ENCODE measurements at regions not wholly inside any gene's neighbourhood (a gene's known extent, or its start where the extent isn't known, plus 50 kb on each side); places are given as distances from the start of the nearest gene placed in this dataset.

DNA sequence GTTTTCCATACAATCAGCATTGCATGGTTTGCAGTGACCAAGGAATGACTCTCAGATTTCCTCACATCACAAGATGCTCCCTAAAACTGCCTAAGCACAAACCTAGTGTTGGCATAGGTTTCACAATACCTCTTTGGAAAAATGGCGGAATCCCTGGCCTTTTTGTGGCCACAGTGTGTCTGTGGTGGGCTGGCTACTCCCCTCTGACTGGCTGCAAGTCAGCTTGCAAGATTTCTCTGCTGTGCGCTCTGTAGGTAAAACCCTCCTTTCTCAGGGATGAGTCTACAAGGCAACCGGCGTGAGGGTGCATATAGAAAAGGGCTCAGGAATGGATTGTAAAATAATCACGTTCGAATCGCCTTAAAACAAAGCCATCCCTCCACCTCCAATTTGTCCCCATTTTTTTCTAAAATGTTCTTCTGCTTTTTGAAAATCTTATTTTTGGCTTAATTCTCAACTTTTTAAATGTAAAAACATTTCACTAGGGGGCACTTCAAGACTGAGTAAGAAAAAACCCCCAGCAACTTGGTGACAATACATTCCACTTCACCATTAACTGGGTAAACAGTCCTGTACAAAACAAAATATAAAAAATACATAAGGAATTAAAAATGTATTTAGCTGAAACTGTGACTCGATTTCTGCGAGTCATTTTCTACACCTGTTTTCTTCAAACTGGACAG is 235.6 kb downstream of the STIM2 start:
- Histone ChIP-seq H3K27me3 (ENCODE audit: control insufficient read depth, insufficient read depth, low read length) (peaks cover 2% of the 10 kb centered on the region), H3K4me3 (ENCODE audit: low read depth, low read length) (no peak overlapping the region), H3K36me3 (ENCODE audit: control insufficient read depth, insufficient read depth, low read length) (no peaks in the 10 kb centered on the region)
- TF ChIP-seq, protein P1, sequence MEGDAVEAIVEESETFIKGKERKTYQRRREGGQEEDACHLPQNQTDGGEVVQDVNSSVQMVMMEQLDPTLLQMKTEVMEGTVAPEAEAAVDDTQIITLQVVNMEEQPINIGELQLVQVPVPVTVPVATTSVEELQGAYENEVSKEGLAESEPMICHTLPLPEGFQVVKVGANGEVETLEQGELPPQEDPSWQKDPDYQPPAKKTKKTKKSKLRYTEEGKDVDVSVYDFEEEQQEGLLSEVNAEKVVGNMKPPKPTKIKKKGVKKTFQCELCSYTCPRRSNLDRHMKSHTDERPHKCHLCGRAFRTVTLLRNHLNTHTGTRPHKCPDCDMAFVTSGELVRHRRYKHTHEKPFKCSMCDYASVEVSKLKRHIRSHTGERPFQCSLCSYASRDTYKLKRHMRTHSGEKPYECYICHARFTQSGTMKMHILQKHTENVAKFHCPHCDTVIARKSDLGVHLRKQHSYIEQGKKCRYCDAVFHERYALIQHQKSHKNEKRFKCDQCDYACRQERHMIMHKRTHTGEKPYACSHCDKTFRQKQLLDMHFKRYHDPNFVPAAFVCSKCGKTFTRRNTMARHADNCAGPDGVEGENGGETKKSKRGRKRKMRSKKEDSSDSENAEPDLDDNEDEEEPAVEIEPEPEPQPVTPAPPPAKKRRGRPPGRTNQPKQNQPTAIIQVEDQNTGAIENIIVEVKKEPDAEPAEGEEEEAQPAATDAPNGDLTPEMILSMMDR (IDR thresholded peaks at IDR 0.05; ENCODE audit: insufficient read depth, low read length, poor library complexity, severe bottlenecking), result no peak
- DNase-seq (ENCODE audit: low read depth), result no peak

DNA sequence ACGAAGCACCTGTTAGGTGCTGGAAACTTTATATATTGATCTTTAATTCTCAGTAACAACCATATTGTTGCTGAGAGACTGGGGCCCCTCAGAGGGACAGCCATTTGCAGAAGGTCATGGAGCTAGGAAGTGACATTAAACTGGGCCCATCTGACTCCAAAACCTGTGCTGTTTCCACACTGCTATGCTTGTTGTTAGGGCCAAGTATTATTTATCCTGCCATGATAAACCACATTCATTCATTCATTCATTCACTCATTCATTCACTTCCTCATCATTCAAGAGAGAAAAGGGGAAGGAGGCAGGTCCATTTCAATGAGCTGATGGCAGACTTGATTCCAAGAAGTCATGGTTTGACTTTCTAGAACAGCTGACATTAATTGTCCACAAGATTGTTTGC is 237.4 kb downstream of the STIM2 start:
- Histone ChIP-seq H3K36me3 (ENCODE audit: control insufficient read depth, insufficient read depth, low read length) (no peaks in the 10 kb centered on the region), H3K27me3 (ENCODE audit: control insufficient read depth, insufficient read depth, low read length) (no peaks in the 10 kb centered on the region), H3K4me3 (ENCODE audit: low read depth, low read length) (no peak overlapping the region)
- DNase-seq (ENCODE audit: low read depth), result no peak
- TF ChIP-seq, protein P1 (IDR thresholded peaks at IDR 0.05; ENCODE audit: insufficient read depth, low read length, poor library complexity, severe bottlenecking), result no peak

DNA sequence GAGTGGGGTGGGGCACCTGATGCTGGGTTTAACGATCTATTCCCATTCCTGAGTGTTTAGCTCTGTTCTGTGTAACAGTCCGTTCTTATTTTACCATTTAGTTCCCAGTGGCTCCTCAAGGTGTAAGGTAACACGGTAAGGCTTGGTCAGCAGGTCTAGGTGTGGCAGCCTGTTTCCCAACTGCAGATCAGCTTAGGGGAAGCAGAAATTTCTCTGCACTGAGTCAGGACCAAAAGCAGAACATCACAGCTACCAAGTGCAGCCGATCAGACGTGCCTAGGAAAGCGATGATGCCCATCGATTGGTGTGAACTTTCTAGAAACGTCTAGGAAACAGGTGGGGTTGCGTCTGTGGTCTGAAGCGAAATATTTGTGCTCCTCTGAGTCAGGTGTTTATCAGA is 240.1 kb downstream of the STIM2 start:
- peak; percentile 5 for DNase-seq (ENCODE audit: low read depth)
- TF ChIP-seq, protein P1 (IDR thresholded peaks at IDR 0.05; ENCODE audit: insufficient read depth, low read length, poor library complexity, severe bottlenecking), result no peak
- Histone ChIP-seq H3K4me3 (ENCODE audit: low read depth, low read length) (no peak overlapping the region), H3K27me3 (ENCODE audit: control insufficient read depth, insufficient read depth, low read length) (no peaks in the 10 kb centered on the region), H3K36me3 (ENCODE audit: control insufficient read depth, insufficient read depth, low read length) (no peaks in the 10 kb centered on the region)

DNA sequence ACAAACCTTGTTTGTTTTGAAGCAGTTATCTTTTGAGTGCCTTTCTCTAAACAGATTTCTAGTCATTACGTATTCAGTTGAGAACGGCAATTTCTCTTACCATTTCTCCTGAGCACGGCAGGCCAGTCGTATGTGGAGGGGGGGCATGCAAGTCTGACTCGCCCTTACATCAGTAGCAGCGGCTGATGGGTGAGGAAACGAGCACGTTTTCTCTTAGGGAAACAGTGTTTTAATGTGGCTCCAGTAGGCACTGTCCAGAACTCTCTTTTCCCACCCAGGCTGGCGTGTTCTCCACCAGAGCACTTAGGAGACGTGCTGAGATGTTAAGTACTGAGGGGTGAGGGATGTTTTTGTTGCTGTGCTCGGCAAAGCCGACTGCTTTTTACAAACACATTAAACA is 240.5 kb downstream of the STIM2 start:
- Histone ChIP-seq H3K4me3 (ENCODE audit: low read depth, low read length) (no peak overlapping the region), H3K36me3 (ENCODE audit: control insufficient read depth, insufficient read depth, low read length) (no peaks in the 10 kb centered on the region), H3K27me3 (ENCODE audit: control insufficient read depth, insufficient read depth, low read length) (no peaks in the 10 kb centered on the region)
- DNase-seq (ENCODE audit: low read depth), result no peak
- TF ChIP-seq, protein P1 (IDR thresholded peaks at IDR 0.05; ENCODE audit: insufficient read depth, low read length, poor library complexity, severe bottlenecking), result no peak

DNA sequence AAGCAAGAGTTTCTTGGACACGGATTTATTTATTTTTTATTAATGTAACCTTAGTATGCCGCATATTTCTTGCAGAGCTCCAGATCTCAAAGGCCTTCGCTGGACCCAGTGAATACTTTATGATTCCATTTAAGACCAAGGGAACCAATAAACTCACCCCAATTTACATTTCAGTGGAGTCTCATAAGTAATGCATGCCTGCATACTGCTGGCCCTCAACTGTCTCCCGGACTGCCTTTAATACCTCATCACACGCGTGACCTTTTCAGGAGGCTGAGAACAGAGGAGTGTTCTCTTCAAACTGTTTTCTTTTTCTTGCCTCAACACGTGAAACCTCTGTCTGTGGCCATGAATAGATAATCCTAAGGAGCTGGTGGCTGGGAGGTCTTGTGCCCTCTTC is 240.9 kb downstream of the STIM2 start:
- TF ChIP-seq, protein P1 (IDR thresholded peaks at IDR 0.05; ENCODE audit: insufficient read depth, low read length, poor library complexity, severe bottlenecking), result no peak
- no peak overlapping the region for H3K4me3 ChIP-seq (ENCODE audit: low read depth, low read length)
- no peaks in the 10 kb centered on the region for H3K27me3 ChIP-seq (ENCODE audit: control insufficient read depth, insufficient read depth, low read length)
- no peak for DNase-seq (ENCODE audit: low read depth)
- no peaks in the 10 kb centered on the region for H3K36me3 ChIP-seq (ENCODE audit: control insufficient read depth, insufficient read depth, low read length)

DNA sequence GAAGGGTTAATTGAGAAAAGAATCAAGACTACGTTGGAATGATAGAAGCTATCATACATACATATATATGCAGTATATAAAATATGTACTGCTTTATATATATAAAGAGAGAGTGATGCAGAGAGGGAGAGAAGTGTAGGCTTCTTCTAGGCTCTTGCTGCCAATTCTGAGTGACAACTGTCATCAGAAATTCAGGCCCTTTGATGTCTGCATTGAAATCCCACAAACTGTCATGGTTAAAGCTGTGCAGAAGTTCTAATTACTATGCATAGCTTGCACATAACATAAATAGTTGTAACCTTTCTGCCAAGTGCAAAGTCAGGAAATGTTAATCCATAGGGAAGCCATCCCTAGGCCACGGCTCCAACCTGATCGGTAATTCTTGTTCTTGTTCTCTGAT is 251.0 kb downstream of the STIM2 start:
- no peaks in the 10 kb centered on the region for H3K27me3 ChIP-seq (ENCODE audit: control insufficient read depth, insufficient read depth, low read length)
- DNase-seq (ENCODE audit: low read depth), result no peak
- TF ChIP-seq, protein P1 (IDR thresholded peaks at IDR 0.05; ENCODE audit: insufficient read depth, low read length, poor library complexity, severe bottlenecking), result no peak
- no peaks in the 10 kb centered on the region for H3K36me3 ChIP-seq (ENCODE audit: control insufficient read depth, insufficient read depth, low read length)
- no peak overlapping the region for H3K4me3 ChIP-seq (ENCODE audit: low read depth, low read length)
